ENCODE measurements at regions not wholly inside any gene's neighbourhood (a gene's known extent, or its start where the extent isn't known, plus 50 kb on each side); places are given as distances from the start of the nearest gene placed in this dataset.

- DNase-seq, result no peak
Observed at GRCh38 chr12:67427336-67427735, 158.2 kb downstream of the CAND1 start.

DNA sequence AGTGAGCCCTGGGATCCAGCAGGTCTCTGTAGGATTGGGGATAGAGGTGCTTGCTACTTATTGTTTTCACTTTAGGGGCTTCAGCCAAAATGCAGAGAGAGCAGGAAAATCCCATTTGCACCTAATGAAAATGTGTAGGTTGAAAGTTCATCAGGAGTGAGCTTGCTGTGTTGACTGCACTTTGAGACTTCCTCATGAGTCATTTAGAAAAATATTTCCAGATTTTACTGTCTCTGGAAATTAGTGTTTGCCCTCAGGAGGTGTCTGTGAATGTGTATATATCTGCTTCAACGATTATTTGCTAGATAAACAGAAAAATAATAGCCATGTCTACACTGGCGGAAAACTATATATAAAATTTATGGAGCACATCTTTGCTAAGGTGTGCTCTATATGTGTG lies 159.3 kb downstream of the CAND1 start:
- no peak for DNase-seq

DNA sequence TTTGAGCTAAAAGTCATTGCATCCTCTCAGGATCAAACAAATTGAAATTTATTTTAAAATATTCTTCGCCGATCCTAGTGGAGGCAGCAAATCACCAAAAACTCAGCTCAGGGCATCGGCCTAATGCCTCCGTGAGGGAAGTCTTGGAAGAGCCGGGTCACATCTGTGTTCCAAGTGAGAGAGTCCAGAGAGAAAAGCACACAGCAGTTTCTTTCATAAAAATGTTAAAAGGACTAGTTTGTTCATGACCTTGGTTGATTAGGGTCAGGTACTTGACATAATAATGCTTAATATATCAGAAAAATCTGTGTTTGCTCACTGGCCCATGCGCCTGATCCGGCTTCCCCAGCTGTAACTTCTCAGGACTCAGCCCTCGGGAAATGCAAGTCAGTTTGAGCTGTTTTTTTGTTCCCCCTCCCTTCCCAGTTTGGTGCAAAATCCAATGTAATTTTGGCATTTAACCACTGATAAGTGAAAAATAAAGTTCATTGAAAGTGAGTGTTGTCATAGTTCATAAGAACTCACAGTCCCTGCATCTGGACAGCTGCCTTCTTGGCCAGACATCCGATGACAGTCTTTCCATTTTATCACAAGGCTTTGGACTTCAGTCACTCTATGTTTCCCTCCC lies 161.7 kb downstream of the CAND1 start:
- DNase-seq, result no peak

DNA sequence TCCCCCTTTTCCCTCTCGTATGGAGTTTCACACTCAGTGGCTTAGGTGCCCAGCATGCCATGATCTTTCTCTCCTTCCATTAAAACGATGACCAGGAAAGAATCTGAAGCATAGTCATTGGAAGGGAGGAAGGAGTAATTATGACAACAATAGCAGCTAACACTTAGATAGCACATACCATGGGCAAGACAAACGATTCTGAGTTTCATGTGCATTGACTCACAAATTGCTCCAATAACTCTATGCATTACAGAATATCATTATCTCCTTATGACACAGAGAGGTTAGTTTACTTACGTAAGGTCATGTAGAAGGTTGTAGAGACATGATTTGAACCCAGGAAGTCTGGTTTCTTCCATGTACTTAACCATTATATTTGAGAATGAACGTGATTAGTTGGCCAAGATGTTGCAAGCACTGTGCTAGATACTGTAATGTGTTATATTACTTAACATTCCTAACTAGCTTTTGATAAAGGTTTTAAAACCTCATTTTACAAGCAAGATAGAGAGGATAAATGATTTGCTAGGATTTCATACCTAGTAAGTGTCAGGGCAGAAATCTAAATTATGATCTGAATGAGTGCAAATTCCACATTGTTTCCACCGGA lies 162.4 kb downstream of the CAND1 start:
- DNase-seq, result peak; percentile 60

DNA sequence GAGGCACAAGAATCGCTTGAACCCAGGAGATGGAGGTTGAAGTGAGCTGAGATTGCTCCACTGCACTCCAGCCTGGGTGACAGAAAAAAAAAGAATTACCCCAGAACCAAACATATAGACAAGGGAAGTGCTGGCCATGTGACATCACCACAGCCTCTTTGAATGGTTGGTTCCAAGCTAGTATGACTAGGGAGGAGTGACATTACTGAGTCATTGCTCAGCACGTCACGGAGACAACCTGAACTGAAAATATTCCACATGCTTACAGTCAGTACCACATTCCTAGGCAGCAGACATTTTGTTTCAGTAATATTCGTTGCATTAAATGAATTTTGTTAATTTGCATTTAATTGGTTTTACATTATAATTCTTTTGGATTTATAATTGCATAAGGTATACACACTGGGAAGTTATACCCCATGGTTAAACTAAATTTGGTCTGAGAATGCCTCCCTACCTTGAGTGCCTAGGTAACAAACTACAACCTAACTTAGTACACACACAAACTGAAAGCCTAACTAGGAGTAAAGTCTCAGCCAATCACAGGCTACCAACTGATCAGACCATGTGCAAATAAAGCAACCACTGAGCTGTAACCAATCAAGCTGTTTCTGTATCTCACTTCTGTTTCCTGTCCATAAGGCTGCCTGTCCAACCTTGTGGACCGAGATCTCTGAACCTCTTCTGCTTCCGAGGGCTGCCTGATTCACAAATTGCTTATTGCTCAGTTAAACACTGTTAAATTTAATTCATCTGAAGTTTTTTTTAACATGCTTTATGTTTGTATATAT lies 164.4 kb downstream of the CAND1 start:
- peak; percentile 78 for DNase-seq

DNA sequence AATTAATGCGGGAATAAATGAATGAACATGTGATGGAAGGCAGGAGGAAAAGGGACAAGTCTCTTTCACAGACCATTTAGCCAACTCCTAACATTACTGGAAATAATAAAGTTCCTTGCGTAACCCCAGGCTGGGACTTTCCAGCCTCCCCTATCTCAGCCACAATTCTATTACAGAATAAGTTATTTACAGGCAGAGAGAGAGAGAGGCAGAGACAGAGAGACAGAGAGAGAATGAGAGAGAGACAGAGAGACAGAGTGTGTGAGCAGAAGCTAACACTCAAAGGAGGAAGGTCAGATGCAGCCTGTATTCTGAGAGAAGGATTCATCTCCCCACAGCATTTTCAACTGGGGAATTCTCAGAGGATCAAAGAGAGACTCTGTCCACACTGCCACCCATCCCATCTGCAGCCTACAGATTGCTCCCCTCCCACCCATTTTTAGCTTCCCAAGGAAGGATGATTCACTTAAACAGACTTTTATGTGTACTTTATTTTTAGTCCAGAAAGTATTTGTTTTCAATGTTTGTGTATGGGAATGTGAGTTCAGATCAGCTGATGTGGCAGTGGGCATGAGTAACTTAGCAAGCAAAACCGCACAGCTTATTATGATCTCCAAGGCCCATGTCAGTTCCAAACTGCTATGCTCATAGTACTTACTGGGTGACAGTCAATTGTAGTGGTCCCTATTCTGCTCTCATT lies 165.7 kb downstream of the CAND1 start:
- DNase-seq, result peak; percentile 98

GRCh38 chr12:67436230-67436629 lies 167.1 kb downstream of the CAND1 start:
- peak; percentile 42 for DNase-seq

DNA sequence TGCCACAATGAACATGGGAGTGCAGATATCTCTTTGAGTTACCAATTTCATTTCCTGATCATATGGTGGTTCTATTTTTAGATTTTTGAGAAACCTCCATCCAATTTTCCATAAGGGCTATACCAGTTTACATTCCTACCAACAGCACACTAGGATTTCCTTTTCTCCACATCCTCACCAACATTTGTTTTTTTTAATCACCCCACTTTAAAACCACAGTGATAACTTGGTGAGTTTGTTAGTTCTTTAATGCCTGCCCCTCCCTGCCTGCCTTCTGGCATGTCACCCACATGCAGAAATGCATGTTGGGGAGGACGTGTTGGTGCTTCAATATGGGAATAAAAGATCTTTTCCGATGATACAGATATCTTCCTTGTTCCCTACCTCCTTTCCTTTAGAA lies 167.9 kb downstream of the CAND1 start:
- DNase-seq, result peak; percentile 32

DNA sequence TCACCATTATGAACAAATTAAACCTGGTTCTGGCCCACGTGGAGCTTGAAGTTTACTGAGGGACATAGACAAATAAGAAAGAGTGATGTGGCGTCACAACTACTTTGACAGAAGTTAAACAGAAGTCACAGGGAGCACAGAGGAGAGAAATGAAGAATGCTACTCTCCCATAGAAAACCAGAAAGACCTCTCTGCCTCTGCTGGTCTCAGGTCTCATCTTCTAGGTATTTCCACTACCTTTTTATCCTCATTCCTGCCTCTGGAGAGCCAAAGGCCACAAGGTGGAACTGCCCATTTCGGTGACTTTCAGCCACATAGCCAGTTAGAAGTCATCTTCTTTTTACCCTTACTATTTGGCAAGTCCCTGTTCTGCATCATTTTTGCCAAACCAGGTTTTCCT lies 170.5 kb downstream of the CAND1 start:
- no peak for DNase-seq

- peak; percentile 81 for DNase-seq
Observed at GRCh38 chr12:67441736-67442346, 172.7 kb downstream of the CAND1 start.

DNA sequence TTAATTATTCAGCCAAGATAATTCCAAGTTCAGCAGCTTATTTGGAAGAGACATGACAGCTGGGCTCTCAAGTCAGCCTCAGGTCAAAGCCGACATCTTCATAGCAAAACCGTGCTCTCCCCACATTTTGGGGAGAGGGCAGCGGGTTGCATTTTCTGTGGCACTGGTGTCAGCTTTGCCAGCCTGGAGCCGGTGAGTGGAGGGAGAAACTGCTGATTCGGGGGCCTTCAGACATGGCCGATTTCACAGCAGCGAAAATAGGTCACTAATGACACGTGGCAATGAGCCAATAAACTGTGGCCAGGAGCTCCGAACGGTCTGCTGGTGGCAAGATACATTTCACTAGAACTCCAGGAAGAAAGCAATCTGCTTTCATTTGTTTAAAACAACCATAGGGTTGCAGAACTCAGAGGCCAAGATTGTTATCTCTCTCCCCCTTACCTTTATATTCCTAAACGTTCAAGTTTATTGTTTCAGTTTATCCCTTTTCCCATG lies 173.2 kb downstream of the CAND1 start:
- no peak for DNase-seq

DNA sequence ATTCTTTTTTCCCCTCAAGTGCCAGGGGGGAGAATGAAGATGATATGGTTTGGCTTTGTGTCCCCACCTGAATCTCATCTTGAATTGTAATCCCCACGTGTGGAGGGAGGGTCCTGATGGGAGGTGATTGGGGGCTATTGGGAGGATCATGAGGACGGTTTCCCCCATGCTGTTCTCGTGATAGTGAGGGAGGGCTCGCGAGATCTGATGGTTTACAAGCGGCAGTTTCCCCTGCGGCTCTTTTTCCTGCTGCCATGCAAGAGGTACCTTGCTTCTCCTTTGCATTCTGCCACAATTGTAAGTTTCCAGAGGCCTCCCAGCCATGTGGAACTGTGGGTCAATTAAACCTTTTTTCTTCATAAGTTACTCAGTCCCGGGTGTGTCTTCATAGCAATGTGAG lies 173.7 kb downstream of the CAND1 start:
- DNase-seq, result no peak

GRCh38 chr12:67444542-67444941 lies 175.4 kb downstream of the CAND1 start:
- no peak for DNase-seq

GRCh38 chr12:67446716-67447115 lies 177.6 kb downstream of the CAND1 start:
- DNase-seq, result no peak

- DNase-seq, result no peak
Observed at GRCh38 chr12:67447180-67447579, 178.0 kb downstream of the CAND1 start.

GRCh38 chr12:67449591-67450052 lies 180.5 kb downstream of the CAND1 start:
- DNase-seq, result no peak

DNA sequence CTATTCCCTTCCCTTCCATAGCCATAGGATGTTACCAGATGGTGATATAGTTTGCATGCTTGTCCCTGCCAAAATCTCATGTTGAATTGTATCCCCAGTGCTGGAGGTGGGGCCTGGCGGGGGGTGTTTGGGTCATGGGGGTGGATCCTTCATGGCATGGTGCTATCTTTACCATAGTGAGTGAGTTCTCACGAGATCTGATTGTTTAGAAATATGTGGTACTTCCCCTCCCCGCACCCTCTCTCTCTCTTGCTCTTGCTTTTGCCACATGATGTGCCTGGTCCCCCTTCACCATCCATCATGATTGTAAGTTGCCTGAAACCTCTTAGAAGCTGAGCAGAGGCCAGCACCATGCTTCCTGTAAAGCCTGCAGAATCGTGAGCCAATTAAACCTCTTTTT lies 181.3 kb downstream of the CAND1 start:
- no peak for DNase-seq

DNA sequence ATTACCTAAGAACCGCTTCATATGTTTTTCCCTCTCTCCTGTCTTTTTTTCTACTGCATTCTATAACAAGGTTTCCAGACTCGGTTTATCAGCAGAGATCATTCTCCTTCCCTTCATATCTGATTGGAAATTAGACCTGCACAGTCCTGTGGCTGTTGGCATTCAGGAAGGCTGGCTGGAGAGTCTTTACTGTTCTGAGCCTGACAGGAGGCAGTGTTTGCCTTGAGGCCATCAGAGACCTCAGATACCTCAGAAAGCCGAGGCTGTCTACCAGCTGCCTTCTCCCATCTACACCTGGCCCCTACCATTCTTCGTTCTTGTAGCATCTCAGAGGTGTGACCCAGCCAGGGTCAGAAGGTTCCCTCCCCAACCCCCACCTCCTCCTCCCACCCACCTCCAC lies 182.0 kb downstream of the CAND1 start:
- DNase-seq, result no peak

GRCh38 chr12:67452119-67452805 lies 183.1 kb downstream of the CAND1 start:
- DNase-seq, result no peak

DNA sequence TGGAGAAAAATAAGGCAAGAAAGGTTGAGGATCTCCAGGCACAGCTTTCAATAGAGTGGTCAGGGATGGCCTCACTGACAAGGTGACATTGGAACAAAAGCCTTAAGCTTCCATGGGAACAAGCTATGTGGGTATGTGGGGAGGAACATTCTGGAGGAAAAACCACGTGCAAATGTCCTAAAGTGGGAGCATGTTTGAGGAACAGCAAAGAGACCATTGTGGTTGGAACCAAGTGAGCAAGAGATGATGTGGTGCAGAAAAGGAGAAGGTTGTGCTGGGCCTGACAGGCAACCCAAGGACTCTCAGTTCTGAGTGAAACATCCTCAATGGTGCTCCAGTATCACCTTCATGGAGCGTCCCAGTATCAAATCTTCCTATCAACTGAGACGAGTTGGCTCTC lies 184.0 kb downstream of the CAND1 start:
- DNase-seq, result no peak

DNA sequence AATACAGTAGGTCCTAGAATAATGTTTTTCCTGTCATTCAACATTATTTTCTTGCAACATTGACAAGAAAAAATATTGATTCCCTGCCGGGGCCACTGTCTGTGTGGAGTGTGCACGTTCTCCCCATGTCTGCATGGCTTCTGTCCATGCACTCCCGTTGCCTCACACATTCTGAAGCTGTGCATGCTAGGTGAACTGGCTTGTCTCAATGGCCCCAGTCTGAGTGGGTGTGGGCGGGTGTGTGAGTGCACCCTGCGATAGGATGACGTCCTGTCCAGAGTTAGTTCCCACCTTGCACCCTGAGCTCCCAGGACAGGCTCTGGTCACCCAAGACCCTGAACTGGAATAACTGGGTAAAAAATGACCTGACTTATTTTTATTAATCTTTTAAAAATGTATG lies 186.1 kb downstream of the CAND1 start:
- DNase-seq, result no peak

DNA sequence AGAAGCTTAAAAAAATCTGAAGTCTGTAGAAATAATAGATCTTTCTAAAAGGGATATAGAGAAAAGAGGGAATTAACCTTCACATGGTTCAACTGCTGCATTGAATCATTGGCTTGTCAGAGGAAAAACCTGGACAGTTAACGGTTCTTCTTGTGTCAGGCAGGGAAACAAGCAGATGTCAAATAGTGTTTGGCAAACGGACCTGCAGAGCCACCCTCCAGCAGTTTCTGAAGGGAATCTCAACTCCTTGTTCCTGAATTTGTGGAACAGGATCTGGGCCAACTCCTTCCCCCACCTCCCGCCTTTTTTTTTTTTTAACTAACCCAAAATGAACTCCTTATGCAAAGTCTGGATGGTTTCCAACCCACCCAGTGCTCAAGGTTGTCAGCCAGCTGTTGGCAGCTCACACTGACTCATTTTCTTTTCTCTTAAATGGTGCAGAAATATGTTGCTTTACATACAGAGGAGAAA lies 187.3 kb downstream of the CAND1 start:
- DNase-seq, result peak; percentile 88
